DND-41 (cell line): ENCODE measurements at regions not wholly inside any gene's neighbourhood (a gene's known extent, or its start where the extent isn't known, plus 50 kb on each side); places are given as distances from the start of the nearest gene placed in this dataset.

Experiments
- ATAC-seq: fragments of 200-7000 bp; cut with Tn5 transposase; 3 replicates; pipeline ENCODE4 v1.9.1; 2021; ENCODE audit warnings: low read depth; ENCODE audit not compliant: insufficient read depth
- DNase-seq: peaks from one replicate; pipeline ENCODE4 v3.0.0-alpha.2; 2020
- H2AFZ ChIP-seq: 2 replicates; pipeline ENCODE4 v1.6.0; 2012; ENCODE audit warnings: low read depth, low read length
- H3K27ac ChIP-seq: 2 replicates; pipeline ENCODE4 v1.5.1; 2012; ENCODE audit warnings: low read length, inconsistent platforms
- H3K27me3 ChIP-seq: fragments of 200-600 bp; sonication (generic); 2 replicates; pipeline ENCODE4 v1.6.0; 2012; ENCODE audit warnings: low read length, mild to moderate bottlenecking, inconsistent platforms; ENCODE audit not compliant: insufficient read depth, poor library complexity
- H3K36me3 ChIP-seq: 2 replicates; pipeline ENCODE4 v1.5.1; 2012; ENCODE audit warnings: low read length, inconsistent platforms; ENCODE audit not compliant: insufficient read depth
- H3K4me1 ChIP-seq: 2 replicates; pipeline ENCODE4 v1.5.1; 2012; ENCODE audit warnings: mild to moderate bottlenecking, low read length; ENCODE audit not compliant: insufficient read depth
- H3K4me2 ChIP-seq: 2 replicates; pipeline ENCODE4 v1.6.0; 2012; ENCODE audit warnings: mild to moderate bottlenecking, moderate library complexity, low read length, inconsistent platforms; ENCODE audit not compliant: insufficient read depth
- H3K4me3 ChIP-seq, 2 experiments: fragments of 200-600 bp in 1 of 2; shearing (Covaris generic) in 1 of 2; 2 replicates each; pipeline ENCODE4 v1.5.1; 2012 to 2016; ENCODE audit warnings: inconsistent platforms in 2 of 2, low read length in 2 of 2, mild to moderate bottlenecking in 2 of 2, low read depth in 1 of 2, moderate library complexity in 1 of 2
- H3K79me2 ChIP-seq: 2 replicates; pipeline ENCODE4 v1.6.0; 2012; ENCODE audit warnings: low read length, inconsistent platforms; ENCODE audit not compliant: insufficient read depth
- H3K9ac ChIP-seq: 2 replicates; pipeline ENCODE4 v1.6.0; 2012; ENCODE audit warnings: low read depth, mild to moderate bottlenecking, inconsistent platforms, low read length, moderate library complexity
- H3K9me3 ChIP-seq: 2 replicates; pipeline ENCODE4 v1.5.1; 2012; ENCODE audit warnings: low read length, moderate library complexity, mild to moderate bottlenecking, inconsistent platforms; ENCODE audit not compliant: insufficient read depth, severe bottlenecking
- H4K20me1 ChIP-seq: 2 replicates; pipeline ENCODE4 v1.6.0; 2012; ENCODE audit warnings: low read length; ENCODE audit not compliant: insufficient read depth
- EZH2 ChIP-seq: IDR thresholded peaks from 3 replicates; pipeline ENCODE4 v1.6.1; 2012; ENCODE audit warnings: borderline replicate concordance, low read depth, mild to moderate bottlenecking, moderate library complexity, low read length, inconsistent platforms; ENCODE audit not compliant: severe bottlenecking
- TF ChIP-seq, protein P1 (sequence below): IDR thresholded peaks from 2 replicates; pipeline ENCODE4 v1.5.1; 2012; ENCODE audit warnings: borderline replicate concordance, low read length, moderate library complexity, mild to moderate bottlenecking; ENCODE audit not compliant: poor library complexity, severe bottlenecking; ENCODE audit errors: extremely low read depth

DNA sequence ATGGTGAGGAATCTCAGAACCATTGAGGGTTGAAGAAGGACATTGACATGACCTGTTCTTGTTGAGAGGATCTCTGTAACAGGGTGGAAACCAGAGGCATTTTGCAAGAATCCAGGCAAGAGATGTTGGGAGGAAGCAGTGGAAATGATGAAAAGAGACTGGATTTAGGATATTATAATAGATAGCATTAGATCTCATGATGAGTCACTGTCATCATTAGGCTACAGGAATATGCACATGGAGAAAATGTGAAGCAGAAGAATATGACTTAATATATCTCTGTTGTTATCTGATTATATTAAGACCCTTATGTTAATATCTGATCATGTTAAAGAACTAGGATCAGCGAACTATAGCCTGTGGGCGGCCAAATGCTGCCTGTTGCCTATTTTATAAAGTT is 393.0 kb upstream of the MTPN start:
- ATAC-seq: no peak

DNA sequence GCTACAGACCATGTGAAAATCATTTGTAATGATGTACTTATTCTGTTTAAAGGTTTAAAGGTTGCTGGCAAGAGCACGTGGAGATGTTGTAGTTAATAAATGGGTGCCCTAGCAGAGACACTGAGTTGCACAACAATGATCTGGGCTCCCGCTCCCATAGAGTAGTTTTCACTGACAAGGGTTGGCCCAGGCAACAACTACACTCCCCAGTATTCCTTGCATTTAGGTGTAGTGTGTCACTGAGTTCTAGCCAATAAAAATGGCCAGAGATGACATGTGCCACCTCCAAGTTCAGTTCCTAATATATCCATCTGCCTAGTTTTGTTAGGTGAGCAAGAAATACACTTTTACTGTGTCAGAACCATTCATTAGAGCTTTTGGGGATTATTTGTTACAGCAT is 392.1 kb upstream of the MTPN start:
- no peak overlapping the region for H3K9ac ChIP-seq
- no peak overlapping the region for H3K4me3 ChIP-seq
- H3K4me1 ChIP-seq: no peaks in the 10 kb centered on the region
- ATAC-seq (no peak), DNase-seq (no peak)
- H3K9me3 ChIP-seq: no peaks in the 10 kb centered on the region
- TF ChIP-seq, protein P1, sequence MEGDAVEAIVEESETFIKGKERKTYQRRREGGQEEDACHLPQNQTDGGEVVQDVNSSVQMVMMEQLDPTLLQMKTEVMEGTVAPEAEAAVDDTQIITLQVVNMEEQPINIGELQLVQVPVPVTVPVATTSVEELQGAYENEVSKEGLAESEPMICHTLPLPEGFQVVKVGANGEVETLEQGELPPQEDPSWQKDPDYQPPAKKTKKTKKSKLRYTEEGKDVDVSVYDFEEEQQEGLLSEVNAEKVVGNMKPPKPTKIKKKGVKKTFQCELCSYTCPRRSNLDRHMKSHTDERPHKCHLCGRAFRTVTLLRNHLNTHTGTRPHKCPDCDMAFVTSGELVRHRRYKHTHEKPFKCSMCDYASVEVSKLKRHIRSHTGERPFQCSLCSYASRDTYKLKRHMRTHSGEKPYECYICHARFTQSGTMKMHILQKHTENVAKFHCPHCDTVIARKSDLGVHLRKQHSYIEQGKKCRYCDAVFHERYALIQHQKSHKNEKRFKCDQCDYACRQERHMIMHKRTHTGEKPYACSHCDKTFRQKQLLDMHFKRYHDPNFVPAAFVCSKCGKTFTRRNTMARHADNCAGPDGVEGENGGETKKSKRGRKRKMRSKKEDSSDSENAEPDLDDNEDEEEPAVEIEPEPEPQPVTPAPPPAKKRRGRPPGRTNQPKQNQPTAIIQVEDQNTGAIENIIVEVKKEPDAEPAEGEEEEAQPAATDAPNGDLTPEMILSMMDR: no peak
- TF ChIP-seq EZH2: no peak
- H3K4me2 ChIP-seq: no peak overlapping the region
- H3K36me3 ChIP-seq: no peaks in the 10 kb centered on the region
- no peaks in the 10 kb centered on the region for H3K27me3 ChIP-seq
- H3K27ac ChIP-seq: no peak overlapping the region
- H2AFZ ChIP-seq: no peak overlapping the region
- no peaks in the 10 kb centered on the region for H4K20me1 ChIP-seq
- no peaks in the 10 kb centered on the region for H3K79me2 ChIP-seq

More for the DNA sequence above, 393.0 kb upstream of the MTPN start:
- H3K27ac ChIP-seq: no peak overlapping the region
- no peaks in the 10 kb centered on the region for H3K79me2 ChIP-seq
- H3K4me3 ChIP-seq: no peak overlapping the region
- no peak overlapping the region for H3K4me2 ChIP-seq
- no peaks in the 10 kb centered on the region for H3K27me3 ChIP-seq
- H3K4me1 ChIP-seq: no peaks in the 10 kb centered on the region
- H2AFZ ChIP-seq: no peak overlapping the region
- no peaks in the 10 kb centered on the region for H4K20me1 ChIP-seq
- TF ChIP-seq, protein P1: no peak
- TF ChIP-seq EZH2: no peak
- H3K9ac ChIP-seq: no peak overlapping the region
- no peaks in the 10 kb centered on the region for H3K9me3 ChIP-seq
- H3K36me3 ChIP-seq: no peaks in the 10 kb centered on the region
- DNase-seq: no peak

DNA sequence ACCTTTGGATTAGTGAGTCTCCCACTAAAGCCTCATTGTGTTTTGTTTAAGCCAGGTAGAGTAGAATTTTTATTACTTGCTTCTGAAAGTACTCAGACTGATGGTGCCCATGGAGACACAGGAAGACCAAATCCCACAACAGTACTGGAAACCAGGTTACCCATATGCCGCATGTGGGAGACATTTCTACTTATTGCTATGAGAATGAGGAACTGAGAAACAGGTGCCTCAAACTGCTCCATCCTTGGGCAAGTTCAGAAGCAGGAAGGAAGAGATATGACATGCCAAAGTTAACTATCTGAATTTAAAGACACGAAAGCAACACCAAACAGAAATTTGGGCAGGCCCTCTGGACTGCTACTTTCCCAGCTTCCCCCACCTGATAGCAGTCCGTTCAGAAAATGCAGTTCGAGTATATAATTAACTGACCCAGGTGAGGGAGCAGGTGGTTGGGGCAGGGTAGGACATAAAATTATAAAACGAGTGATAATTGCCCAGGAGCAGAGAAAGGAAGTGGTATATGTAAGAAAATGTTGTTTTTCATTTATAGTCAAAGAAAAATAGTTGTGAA is 382.3 kb upstream of the MTPN start:
- Histone ChIP-seq H3K9ac (no peak overlapping the region), H3K27ac (no peak overlapping the region), H3K27me3 (no peaks in the 10 kb centered on the region), H3K36me3 (no peaks in the 10 kb centered on the region), H2AFZ (no peak overlapping the region), H3K79me2 (no peaks in the 10 kb centered on the region), H3K9me3 (no peaks in the 10 kb centered on the region), H4K20me1 (no peaks in the 10 kb centered on the region), H3K4me2 (no peak overlapping the region), H3K4me1 (no peaks in the 10 kb centered on the region), H3K4me3 (no peak overlapping the region)
- TF ChIP-seq, protein P1: no peak
- TF ChIP-seq EZH2: no peak
- ATAC-seq: no peak
- no peak for DNase-seq

DNA sequence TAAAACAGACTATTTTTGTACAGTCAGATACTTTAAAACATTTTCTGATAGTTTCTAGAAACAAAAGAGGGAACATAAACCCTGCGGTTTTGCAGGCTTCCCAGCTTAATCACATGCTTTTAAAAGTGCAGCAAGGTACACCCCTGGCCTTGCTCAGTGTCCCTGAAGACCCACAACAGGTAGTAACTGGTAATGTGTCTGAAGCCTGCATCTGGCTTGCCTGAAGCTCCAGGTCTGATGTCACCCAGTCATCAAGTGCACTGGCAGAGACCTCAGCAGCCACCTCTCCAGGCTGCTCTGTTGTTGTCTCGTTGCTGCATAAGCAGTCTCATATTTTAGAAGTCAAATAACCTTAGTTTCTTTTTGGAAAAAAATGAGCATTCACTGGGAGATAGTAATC is 376.1 kb upstream of the MTPN start:
- Histone ChIP-seq H3K4me2 (no peak overlapping the region), H3K79me2 (no peaks in the 10 kb centered on the region), H3K9me3 (no peaks in the 10 kb centered on the region), H3K9ac (no peak overlapping the region), H3K27me3 (no peaks in the 10 kb centered on the region), H3K27ac (no peak overlapping the region), H3K4me1 (no peaks in the 10 kb centered on the region), H4K20me1 (no peaks in the 10 kb centered on the region), H3K4me3 (no peak overlapping the region), H3K36me3 (no peaks in the 10 kb centered on the region), H2AFZ (no peak overlapping the region)
- no peak for DNase-seq
- no peak for TF ChIP-seq EZH2
- TF ChIP-seq, protein P1: no peak
- no peak for ATAC-seq
